GM12878 (cell line): ENCODE measurements at regions not wholly inside any gene's neighbourhood (a gene's known extent, or its start where the extent isn't known, plus 50 kb on each side); places are given as distances from the start of the nearest gene placed in this dataset.

Source experiments
- ATAC-seq: fragments of 200-7000 bp; cut with Tn5 transposase; 3 replicates; pipeline ENCODE4 v1.9.1; 2020; ENCODE audit warnings: mild to moderate bottlenecking, moderate library complexity
- BruUV-seq: library from RNA; stranded (reverse); fragments of 400-500 nt; replicated peaks from 2 replicates; lab custom pipeline; 2021; lab: Mats Ljungman, UMichigan
- CTCF ChIA-PET: fragments of 300-600 bp; sonication (Branson Sonifier 250); formaldehyde crosslinking; extraction: SDS; loops from one replicate; lab custom pipeline; 2021; ENCODE audit warnings: inconsistent platforms; lab: Yijun Ruan, JAX
- POLR2A ChIA-PET: fragments of 350-600 bp; formaldehyde crosslinking; extraction: SDS; loops from one replicate; lab custom pipeline; 2021; ENCODE audit warnings: inconsistent platforms; lab: Charles Lee
- RAD21 ChIA-PET: fragments of 300-600 bp; sonication (Branson Sonifier 250); formaldehyde crosslinking; loops from one replicate; lab custom pipeline; 2023; ENCODE audit warnings: antibody characterized with exemption; ENCODE audit not compliant: unreplicated experiment; lab: Charles Lee
- SMC1A ChIA-PET: fragments of 300-600 bp; sonication (Branson Sonifier 250); formaldehyde crosslinking; loops from one replicate; lab custom pipeline; 2023; ENCODE audit not compliant: unreplicated experiment, uncharacterized antibody; lab: Charles Lee
- DNase-seq: peaks from one replicate; pipeline ENCODE4 v3.0.0-alpha.2; 2011; ENCODE audit warnings: low read depth, low spot score
- FAIRE-seq: peaks from 3 replicates; lab custom pipeline; 2011; peaks lifted over from hg19 to GRCh38; lab: Jason Lieb, UNC
- H2AFZ ChIP-seq: 2 replicates; pipeline ENCODE4 v1.6.0; 2011; ENCODE audit warnings: low read depth, low read length, control low read depth; ENCODE audit not compliant: control insufficient read depth
- H3K27ac ChIP-seq: 2 replicates; pipeline ENCODE4 v1.5.1; 2011; ENCODE audit warnings: control low read depth; ENCODE audit not compliant: control insufficient read depth, insufficient read depth
- H3K27me3 ChIP-seq, 2 experiments: replicated peaks in 1 of 2; 2 replicates each; pipeline versions ENCODE4 v1.6.0 to v1.6.1; 2011; ENCODE audit warnings: low read length in 1 of 2; ENCODE audit not compliant: control insufficient read depth in 2 of 2, insufficient read depth in 2 of 2
- H3K36me3 ChIP-seq, 2 experiments: 2 replicates each; pipeline ENCODE4 v1.5.1; 2011; ENCODE audit warnings: low read length in 1 of 2; ENCODE audit not compliant: control insufficient read depth in 2 of 2, insufficient read depth in 2 of 2
- H3K4me1 ChIP-seq: 2 replicates; pipeline ENCODE4 v1.6.1; 2011; ENCODE audit warnings: mild to moderate bottlenecking, low read length, moderate library complexity, mixed read lengths; ENCODE audit not compliant: control insufficient read depth, insufficient read depth
- H3K4me2 ChIP-seq: 2 replicates; pipeline ENCODE4 v1.6.0; 2011; ENCODE audit warnings: control low read depth; ENCODE audit not compliant: control insufficient read depth, insufficient read depth
- H3K4me3 ChIP-seq: fragments of 200-600 bp; sonication (generic); 2 replicates; pipeline ENCODE4 v1.5.1; 2016
- H3K79me2 ChIP-seq: 2 replicates; pipeline ENCODE4 v1.6.0; 2011; ENCODE audit warnings: low read length; ENCODE audit not compliant: control insufficient read depth, insufficient read depth
- H3K9ac ChIP-seq: 2 replicates; pipeline ENCODE4 v1.8.0; 2011; ENCODE audit warnings: low read length, control low read depth, mixed read lengths; ENCODE audit not compliant: control insufficient read depth, insufficient read depth
- H3K9me3 ChIP-seq: replicated peaks from 3 replicates; pipeline ENCODE4 v1.5.1; 2011; ENCODE audit warnings: mild to moderate bottlenecking, low read length; ENCODE audit not compliant: control insufficient read depth, insufficient read depth
- H4K20me1 ChIP-seq: 2 replicates; pipeline ENCODE4 v1.6.0; 2011; ENCODE audit not compliant: control insufficient read depth, insufficient read depth
- ATF7 ChIP-seq: fragments of 450-650 bp; IDR thresholded peaks from 2 replicates; pipeline ENCODE4 v1.6.1; 2016; ENCODE audit warnings: low read depth, mild to moderate bottlenecking
- BCL11A ChIP-seq: IDR thresholded peaks from 2 replicates; pipeline ENCODE4 v1.6.1; 2011; ENCODE audit warnings: low read depth, low read length
- BMI1 ChIP-seq: fragments of 450-650 bp; IDR thresholded peaks from 2 replicates; pipeline ENCODE4 v1.6.1; 2016; ENCODE audit warnings: mild to moderate bottlenecking, moderate library complexity, borderline replicate concordance
- EGR1 ChIP-seq, 2 experiments: IDR thresholded peaks; 1 replicate in 1 of 2; 2 replicates in 1 of 2; pipeline ENCODE4 v1.6.1; 2011 to 2012; ENCODE audit warnings: low read depth in 2 of 2, low read length in 2 of 2, borderline replicate concordance in 1 of 2, mild to moderate bottlenecking in 1 of 2, moderate library complexity in 1 of 2
- NR2C1 ChIP-seq: fragments of 450-650 bp; IDR thresholded peaks from 2 replicates; pipeline ENCODE4 v1.6.1; 2017; ENCODE audit warnings: antibody characterized with exemption, mild to moderate bottlenecking, moderate library complexity
- STAT3 ChIP-seq: IDR thresholded peaks from 2 replicates; pipeline ENCODE4 v1.6.1; 2011; ENCODE audit warnings: low read depth, low read length, improper control_type of control experiment
- SUPT20H ChIP-seq: IDR thresholded peaks from 2 replicates; pipeline ENCODE4 v1.6.1; 2011; ENCODE audit warnings: low read depth, mild to moderate bottlenecking, low read length, moderate library complexity, borderline replicate concordance; ENCODE audit not compliant: control insufficient read depth
- ZNF207 ChIP-seq: fragments of 450-650 bp; IDR thresholded peaks from 2 replicates; pipeline ENCODE4 v1.6.1; 2014; ENCODE audit warnings: antibody characterized with exemption, mild to moderate bottlenecking, borderline replicate concordance
- WGBS: methylation state at CpG from one replicate; pipeline ENCODE4 v1.1.6; 2016; ENCODE audit warnings: low lambda C conversion rate; ENCODE audit not compliant: insufficient replicate concordance, insufficient coverage; ENCODE audit errors: missing lambda C conversion rate; 5-methylcytosine and 5-hydroxymethylcytosine counted together
- in situ Hi-C: fragments of 300-500 bp; cut with MboI; formaldehyde crosslinking; loops from 9 replicates; pipeline ENCODE4 v1.14.3; 2018; ENCODE audit warnings: mixed read lengths
- intact Hi-C: fragments of 100-400 bp; cut with micrococcal nuclease; formaldehyde crosslinking; loops from one replicate; pipeline ENCODE4 v1.14.2; 2022; ENCODE audit not compliant: unreplicated experiment
- TF ChIP-seq, protein P1 (sequence below): fragments of 450-650 bp; formaldehyde crosslinking; IDR thresholded peaks from 2 replicates; pipeline ENCODE4 v1.5.0; 2022; ENCODE audit warnings: mild to moderate bottlenecking, missing genetic modification characterization

DNA sequence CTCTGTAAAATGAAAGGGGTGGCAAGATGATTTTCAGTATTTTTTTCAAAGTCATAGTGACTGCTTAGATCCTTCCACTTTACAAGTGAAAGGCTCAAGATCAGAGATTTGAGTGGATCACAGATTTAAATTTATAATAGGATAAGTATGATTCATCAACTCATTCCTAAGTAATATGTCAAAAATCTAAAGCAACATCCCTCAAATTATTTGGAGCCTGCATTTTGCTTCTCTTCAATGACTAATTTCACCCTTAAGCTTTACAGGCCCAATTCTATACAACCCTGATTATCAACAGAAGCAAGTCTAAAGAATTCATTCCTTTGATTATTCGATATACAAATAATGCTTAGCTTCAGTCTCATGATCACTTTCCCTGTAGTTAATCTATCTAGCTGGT is 93.9 kb upstream of the HEY2 start:
- RAD21 ChIA-PET, result no interaction called here
- no peaks in the 10 kb centered on the region for H3K4me1 ChIP-seq
- SMC1A ChIA-PET, result no interaction called here
- no peak overlapping the region for H3K27ac ChIP-seq
- no peaks in the 10 kb centered on the region for H3K9me3 ChIP-seq
- CTCF ChIA-PET, result no interaction called here
- no peaks in the 10 kb centered on the region for H4K20me1 ChIP-seq
- 4% methylated on average over 1 of the region's 1 CpG for WGBS
- H3K9ac ChIP-seq, result no peak overlapping the region
- no peaks in the 10 kb centered on the region for H3K27me3 ChIP-seq
- TF ChIP-seq SUPT20H, result no peak
- TF ChIP-seq, protein P1, sequence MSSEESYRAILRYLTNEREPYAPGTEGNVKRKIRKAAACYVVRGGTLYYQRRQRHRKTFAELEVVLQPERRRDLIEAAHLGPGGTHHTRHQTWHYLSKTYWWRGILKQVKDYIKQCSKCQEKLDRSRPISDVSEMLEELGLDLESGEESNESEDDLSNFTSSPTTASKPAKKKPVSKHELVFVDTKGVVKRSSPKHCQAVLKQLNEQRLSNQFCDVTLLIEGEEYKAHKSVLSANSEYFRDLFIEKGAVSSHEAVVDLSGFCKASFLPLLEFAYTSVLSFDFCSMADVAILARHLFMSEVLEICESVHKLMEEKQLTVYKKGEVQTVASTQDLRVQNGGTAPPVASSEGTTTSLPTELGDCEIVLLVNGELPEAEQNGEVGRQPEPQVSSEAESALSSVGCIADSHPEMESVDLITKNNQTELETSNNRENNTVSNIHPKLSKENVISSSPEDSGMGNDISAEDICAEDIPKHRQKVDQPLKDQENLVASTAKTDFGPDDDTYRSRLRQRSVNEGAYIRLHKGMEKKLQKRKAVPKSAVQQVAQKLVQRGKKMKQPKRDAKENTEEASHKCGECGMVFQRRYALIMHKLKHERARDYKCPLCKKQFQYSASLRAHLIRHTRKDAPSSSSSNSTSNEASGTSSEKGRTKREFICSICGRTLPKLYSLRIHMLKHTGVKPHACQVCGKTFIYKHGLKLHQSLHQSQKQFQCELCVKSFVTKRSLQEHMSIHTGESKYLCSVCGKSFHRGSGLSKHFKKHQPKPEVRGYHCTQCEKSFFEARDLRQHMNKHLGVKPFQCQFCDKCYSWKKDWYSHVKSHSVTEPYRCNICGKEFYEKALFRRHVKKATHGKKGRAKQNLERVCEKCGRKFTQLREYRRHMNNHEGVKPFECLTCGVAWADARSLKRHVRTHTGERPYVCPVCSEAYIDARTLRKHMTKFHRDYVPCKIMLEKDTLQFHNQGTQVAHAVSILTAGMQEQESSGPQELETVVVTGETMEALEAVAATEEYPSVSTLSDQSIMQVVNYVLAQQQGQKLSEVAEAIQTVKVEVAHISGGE (CRISPR knock-in tag), result no peak
- no peak for TF ChIP-seq BCL11A
- TF ChIP-seq ATF7, result no peak
- TF ChIP-seq STAT3, result no peak
- no peak for TF ChIP-seq EGR1 (IDR thresholded peaks at IDR 0.05; ENCODE audit: borderline replicate concordance in 1 of 2, low read depth in 2 of 2, low read length in 2 of 2)
- TF ChIP-seq BMI1, result no peak
- TF ChIP-seq ZNF207, result no peak
- TF ChIP-seq NR2C1, result no peak
- no peak for FAIRE-seq
- no peak overlapping the region for H3K4me3 ChIP-seq
- ATAC-seq, result no peak
- H3K4me2 ChIP-seq, result no peak overlapping the region
- no TSS peak for BruUV-seq
- no peaks in the 10 kb centered on the region for H3K36me3 ChIP-seq
- DNase-seq, result no peak
- in situ Hi-C loops, result no loop called here
- intact Hi-C loops, result no loop called here
- POLR2A ChIA-PET, result no interaction called here
- no peaks in the 10 kb centered on the region for H3K79me2 ChIP-seq
- H2AFZ ChIP-seq, result no peak overlapping the region
